ENCODE measurements at regions not wholly inside any gene's neighbourhood (a gene's known extent, or its start where the extent isn't known, plus 50 kb on each side); places are given as distances from the start of the nearest gene placed in this dataset.

DNA sequence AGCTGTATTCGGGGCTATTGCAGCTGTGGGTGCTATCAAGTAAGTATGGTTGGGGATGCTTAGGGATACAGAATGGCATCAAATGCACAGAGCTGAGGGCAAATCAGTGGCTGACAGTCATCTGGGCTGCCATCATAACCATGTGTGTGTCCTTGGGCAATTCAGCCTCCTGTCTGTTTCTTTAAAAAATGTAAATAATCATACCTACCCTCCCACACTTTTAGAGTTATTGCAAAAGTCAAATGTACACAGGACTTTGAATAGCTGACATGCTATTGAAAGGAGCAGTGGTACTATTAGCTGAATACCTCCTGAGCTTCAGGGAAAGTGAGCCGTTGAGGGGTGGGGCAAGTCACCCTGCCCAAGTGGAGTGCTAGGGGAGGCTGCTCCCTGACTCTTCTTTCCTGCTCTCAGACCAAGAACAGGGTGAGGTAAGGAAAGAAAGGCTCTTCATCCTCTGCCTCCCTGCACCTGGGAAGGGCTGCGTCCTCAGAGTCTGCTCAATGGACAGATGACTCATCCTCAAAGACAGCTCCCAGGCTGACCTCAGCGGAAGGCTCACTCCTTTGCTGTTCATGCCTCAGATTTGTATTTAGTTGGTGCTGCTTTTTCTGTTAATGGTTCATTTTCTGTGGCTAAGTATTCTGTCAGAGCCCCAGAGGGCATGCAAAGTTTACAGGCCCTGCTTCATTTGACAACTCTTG lies 54.9 kb upstream of the BZW1 start:
- Histone ChIP-seq H3K9me3 (no peaks in the 10 kb centered on the region), H3K27me3 (no peaks in the 10 kb centered on the region), H3K36me3 (ENCODE audit: low read depth, missing control alignments) (no peaks in the 10 kb centered on the region), H3K4me1 (no peaks in the 10 kb centered on the region), H3K27ac (no peak overlapping the region), H3K4me3 (no peak overlapping the region)
- WGBS, 2 donors = 64 to 68% methylated on average over 4 of the region's 4 CpGs
- no peak for DNase-seq
- TF ChIP-seq POLR2A (IDR thresholded peaks at IDR 0.05) = no peak
- TF ChIP-seq, protein P1, sequence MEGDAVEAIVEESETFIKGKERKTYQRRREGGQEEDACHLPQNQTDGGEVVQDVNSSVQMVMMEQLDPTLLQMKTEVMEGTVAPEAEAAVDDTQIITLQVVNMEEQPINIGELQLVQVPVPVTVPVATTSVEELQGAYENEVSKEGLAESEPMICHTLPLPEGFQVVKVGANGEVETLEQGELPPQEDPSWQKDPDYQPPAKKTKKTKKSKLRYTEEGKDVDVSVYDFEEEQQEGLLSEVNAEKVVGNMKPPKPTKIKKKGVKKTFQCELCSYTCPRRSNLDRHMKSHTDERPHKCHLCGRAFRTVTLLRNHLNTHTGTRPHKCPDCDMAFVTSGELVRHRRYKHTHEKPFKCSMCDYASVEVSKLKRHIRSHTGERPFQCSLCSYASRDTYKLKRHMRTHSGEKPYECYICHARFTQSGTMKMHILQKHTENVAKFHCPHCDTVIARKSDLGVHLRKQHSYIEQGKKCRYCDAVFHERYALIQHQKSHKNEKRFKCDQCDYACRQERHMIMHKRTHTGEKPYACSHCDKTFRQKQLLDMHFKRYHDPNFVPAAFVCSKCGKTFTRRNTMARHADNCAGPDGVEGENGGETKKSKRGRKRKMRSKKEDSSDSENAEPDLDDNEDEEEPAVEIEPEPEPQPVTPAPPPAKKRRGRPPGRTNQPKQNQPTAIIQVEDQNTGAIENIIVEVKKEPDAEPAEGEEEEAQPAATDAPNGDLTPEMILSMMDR (IDR thresholded peaks at IDR 0.05) = no peak
- intact Hi-C loops (cut with DNase I; ENCODE audit: low total_unique reads) = no loop called here

DNA sequence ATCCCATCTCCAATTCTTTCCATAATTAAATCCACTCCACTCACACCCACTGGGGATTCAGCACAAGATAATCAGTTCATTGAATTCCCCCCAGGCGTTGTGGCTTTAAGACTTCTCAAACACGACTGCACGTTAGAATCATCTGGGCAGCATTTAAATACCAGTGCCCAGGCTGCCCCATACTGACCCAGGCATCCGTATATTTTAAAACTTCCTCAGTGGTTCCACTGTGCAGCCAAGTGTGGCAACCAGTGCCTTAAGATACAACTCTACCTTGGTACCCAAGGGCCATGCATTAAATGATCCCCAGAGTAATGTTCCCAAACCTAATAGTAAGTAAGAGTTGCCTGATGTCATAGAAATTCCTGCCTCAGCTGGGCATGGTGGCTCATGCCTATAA lies 54.3 kb upstream of the BZW1 start:
- DNase-seq = no peak
- Histone ChIP-seq H3K36me3 (ENCODE audit: low read depth, missing control alignments) (no peaks in the 10 kb centered on the region), H3K27me3 (no peaks in the 10 kb centered on the region), H3K4me3 (no peak overlapping the region), H3K9me3 (no peaks in the 10 kb centered on the region), H3K4me1 (no peaks in the 10 kb centered on the region), H3K27ac (no peak overlapping the region)
- no peak for TF ChIP-seq POLR2A (IDR thresholded peaks at IDR 0.05)
- TF ChIP-seq, protein P1 (IDR thresholded peaks at IDR 0.05) = no peak
- 81 to 87% methylated on average over 4 of the region's 4 CpGs for WGBS, 2 donors
- intact Hi-C loops (cut with DNase I; ENCODE audit: low total_unique reads) = no loop called here

DNA sequence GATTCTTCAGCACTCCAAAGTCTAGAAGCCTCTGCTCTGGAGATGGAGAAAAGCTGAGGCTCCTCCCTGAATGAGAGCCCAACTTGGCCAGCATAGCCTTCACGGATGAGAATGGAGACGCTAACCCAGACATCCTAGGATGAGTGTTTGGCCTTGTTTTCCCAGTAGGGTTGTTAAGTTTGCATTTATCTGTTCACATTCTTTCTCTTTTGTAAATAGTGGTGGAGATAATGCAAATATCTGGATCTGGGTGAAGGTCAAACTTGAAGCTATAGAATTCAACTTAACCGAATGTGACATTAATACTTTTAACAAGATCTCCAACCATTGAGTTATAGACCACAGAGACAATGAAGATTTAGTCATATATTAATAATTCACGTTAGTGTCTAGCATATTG lies 53.4 kb upstream of the BZW1 start:
- WGBS, 2 donors = 90 to 94% methylated on average over 4 of the region's 4 CpGs
- intact Hi-C loops (cut with DNase I; ENCODE audit: low total_unique reads) = no loop called here
- no peak for DNase-seq
- Histone ChIP-seq H3K36me3 (ENCODE audit: low read depth, missing control alignments) (no peaks in the 10 kb centered on the region), H3K27me3 (no peaks in the 10 kb centered on the region), H3K4me3 (no peak overlapping the region), H3K27ac (no peak overlapping the region), H3K9me3 (no peaks in the 10 kb centered on the region), H3K4me1 (no peaks in the 10 kb centered on the region)
- TF ChIP-seq, protein P1 (IDR thresholded peaks at IDR 0.05) = no peak
- TF ChIP-seq POLR2A (IDR thresholded peaks at IDR 0.05) = no peak

DNA sequence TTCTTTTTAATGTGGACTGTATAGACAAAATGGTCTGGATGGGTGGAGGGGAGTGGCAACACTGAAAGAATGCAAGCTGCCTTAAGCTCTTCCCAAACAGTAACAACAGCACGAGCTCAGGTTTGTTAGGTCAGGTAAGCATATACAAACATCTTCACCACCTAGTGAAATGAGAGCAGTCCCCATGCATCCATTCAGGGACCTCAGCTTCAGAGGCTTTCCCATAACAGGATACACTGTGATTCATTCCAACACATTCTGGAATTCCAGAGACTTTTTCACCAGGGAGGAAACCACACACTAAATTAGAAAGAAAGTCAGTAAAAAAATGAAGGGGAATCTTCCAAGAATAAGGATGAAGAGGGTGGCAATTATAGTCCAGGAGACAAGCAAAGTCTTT lies 50.4 kb upstream of the BZW1 start:
- no peak for DNase-seq
- intact Hi-C loops (cut with DNase I; ENCODE audit: low total_unique reads) = no loop called here
- Histone ChIP-seq H3K9me3 (no peaks in the 10 kb centered on the region), H3K4me1 (no peaks in the 10 kb centered on the region), H3K27me3 (no peaks in the 10 kb centered on the region), H3K4me3 (no peak overlapping the region), H3K36me3 (ENCODE audit: low read depth, missing control alignments) (no peaks in the 10 kb centered on the region), H3K27ac (no peak overlapping the region)
- TF ChIP-seq, protein P1 (IDR thresholded peaks at IDR 0.05) = no peak
- WGBS, 2 donors = 70 to 85% methylated on average over 1 of the region's 1 CpG
